HepG2 (cell line): ENCODE measurements at regions not wholly inside any gene's neighbourhood (a gene's known extent, or its start where the extent isn't known, plus 50 kb on each side); places are given as distances from the start of the nearest gene placed in this dataset.

Source experiments
- AHDC1 ChIP-seq: sonication (generic); formaldehyde crosslinking; IDR thresholded peaks from 2 replicates; pipeline ENCODE4 v1.5.1; 2020; ENCODE audit warnings: mild to moderate bottlenecking, missing genetic modification reagents, borderline replicate concordance
- ATF4 ChIP-seq, 2 experiments: fragments of 450-650 bp in 1 of 2; sonication (generic) in 1 of 2; formaldehyde crosslinking; IDR thresholded peaks; 2 replicates each; pipeline versions ENCODE4 v1.5.0 to v1.8.0; 2020 to 2022; ENCODE audit warnings: mild to moderate bottlenecking in 1 of 2, missing genetic modification reagents in 1 of 2
- CCDC6 ChIP-seq: sonication (generic); formaldehyde crosslinking; IDR thresholded peaks from 2 replicates; pipeline ENCODE4 v1.8.1; 2022; ENCODE audit warnings: mild to moderate bottlenecking, missing genetic modification reagents, moderate library complexity
- FOXJ3 ChIP-seq: sonication (generic); formaldehyde crosslinking; IDR thresholded peaks from 2 replicates; pipeline ENCODE4 v1.4.0; 2020; ENCODE audit warnings: missing genetic modification reagents, mild to moderate bottlenecking, borderline replicate concordance
- HNF4G ChIP-seq, 2 experiments: sonication (generic) in 1 of 2; formaldehyde crosslinking in 1 of 2; IDR thresholded peaks; 2 replicates each; pipeline versions ENCODE4 v1.4.0 to v1.6.1; 2011 to 2020; ENCODE audit warnings: borderline replicate concordance in 2 of 2, low read depth in 2 of 2, mild to moderate bottlenecking in 2 of 2, low read length in 1 of 2, missing genetic modification reagents in 1 of 2, moderate library complexity in 1 of 2
- HOXA3 ChIP-seq: sonication (generic); formaldehyde crosslinking; IDR thresholded peaks from 2 replicates; pipeline ENCODE4 v1.5.0; 2020; ENCODE audit warnings: missing genetic modification reagents
- MED1 ChIP-seq: sonication (generic); formaldehyde crosslinking; IDR thresholded peaks from 2 replicates; pipeline ENCODE4 v1.4.0; 2020; ENCODE audit warnings: missing genetic modification reagents
- MLX ChIP-seq: IDR thresholded peaks from 2 replicates; pipeline ENCODE4 v1.6.1; 2016
- ZBTB43 ChIP-seq: sonication (generic); formaldehyde crosslinking; conservative IDR thresholded peaks from 2 replicates; pipeline ENCODE4 v1.4.0; 2020; ENCODE audit warnings: missing genetic modification reagents
- ZFYVE20 ChIP-seq: sonication (generic); formaldehyde crosslinking; IDR thresholded peaks from 2 replicates; pipeline ENCODE4 v1.8.0; 2023; ENCODE audit warnings: low read depth, mild to moderate bottlenecking, moderate library complexity, missing genetic modification reagents, borderline replicate concordance
- TF ChIP-seq, protein P1 (sequence below): sonication (generic); formaldehyde crosslinking; IDR thresholded peaks from 2 replicates; pipeline ENCODE4 v1.4.0; 2020; ENCODE audit warnings: missing genetic modification reagents, borderline replicate concordance

- TF ChIP-seq ATF4 (CRISPR knock-in tag; IDR thresholded peaks at IDR 0.05) = peak in 1 of 2 experiments; percentile 70; a peak in 2 of 4 replicates
- TF ChIP-seq ZFYVE20 = no peak
- TF ChIP-seq FOXJ3 (CRISPR knock-in tag) = peak; percentile 79; the same call in 1 of the 2 replicates
- no peak for TF ChIP-seq CCDC6 (CRISPR knock-in tag)
- peak; percentile 81 for TF ChIP-seq HNF4G (IDR thresholded peaks at IDR 0.05; ENCODE audit: borderline replicate concordance, low read depth, low read length)
- TF ChIP-seq HNF4G (CRISPR knock-in tag; IDR thresholded peaks at IDR 0.05; ENCODE audit: borderline replicate concordance, low read depth) = peak; percentile 56; the same call in 1 of the 2 replicates
- TF ChIP-seq, protein P1, sequence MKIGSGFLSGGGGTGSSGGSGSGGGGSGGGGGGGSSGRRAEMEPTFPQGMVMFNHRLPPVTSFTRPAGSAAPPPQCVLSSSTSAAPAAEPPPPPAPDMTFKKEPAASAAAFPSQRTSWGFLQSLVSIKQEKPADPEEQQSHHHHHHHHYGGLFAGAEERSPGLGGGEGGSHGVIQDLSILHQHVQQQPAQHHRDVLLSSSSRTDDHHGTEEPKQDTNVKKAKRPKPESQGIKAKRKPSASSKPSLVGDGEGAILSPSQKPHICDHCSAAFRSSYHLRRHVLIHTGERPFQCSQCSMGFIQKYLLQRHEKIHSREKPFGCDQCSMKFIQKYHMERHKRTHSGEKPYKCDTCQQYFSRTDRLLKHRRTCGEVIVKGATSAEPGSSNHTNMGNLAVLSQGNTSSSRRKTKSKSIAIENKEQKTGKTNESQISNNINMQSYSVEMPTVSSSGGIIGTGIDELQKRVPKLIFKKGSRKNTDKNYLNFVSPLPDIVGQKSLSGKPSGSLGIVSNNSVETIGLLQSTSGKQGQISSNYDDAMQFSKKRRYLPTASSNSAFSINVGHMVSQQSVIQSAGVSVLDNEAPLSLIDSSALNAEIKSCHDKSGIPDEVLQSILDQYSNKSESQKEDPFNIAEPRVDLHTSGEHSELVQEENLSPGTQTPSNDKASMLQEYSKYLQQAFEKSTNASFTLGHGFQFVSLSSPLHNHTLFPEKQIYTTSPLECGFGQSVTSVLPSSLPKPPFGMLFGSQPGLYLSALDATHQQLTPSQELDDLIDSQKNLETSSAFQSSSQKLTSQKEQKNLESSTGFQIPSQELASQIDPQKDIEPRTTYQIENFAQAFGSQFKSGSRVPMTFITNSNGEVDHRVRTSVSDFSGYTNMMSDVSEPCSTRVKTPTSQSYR = peak; percentile 44; the same call in 1 of the 2 replicates
- TF ChIP-seq MED1 (CRISPR knock-in tag) = peak; percentile 100
- peak; percentile 50; the same call in 1 of the 2 replicates for TF ChIP-seq MLX (CRISPR knock-in tag)
- TF ChIP-seq HOXA3 (CRISPR knock-in tag) = 0 out of 2 replicates have a peak, but pooled peaks have one; percentile 42
- peak; percentile 98 for TF ChIP-seq AHDC1 (CRISPR knock-in tag)
- 0 out of 2 replicates have a peak, but pooled peaks have one; percentile 18 for TF ChIP-seq ZBTB43 (CRISPR knock-in tag)
These were observed 186.2 kb upstream of the CPXCR1 start (continued) for GRCh38 chrX:88560673-88561330.
